GM18909 (cell line): ENCODE measurements at regions not wholly inside any gene's neighbourhood (a gene's known extent, or its start where the extent isn't known, plus 50 kb on each side); places are given as distances from the start of the nearest gene placed in this dataset.
"Not testable (repeated sequence)": the region's sequence is repeated elsewhere in the genome, so short reads cannot be mapped to it uniquely, and the experiment has no call there.

ENCODE experiments used
- ATAC-seq: cut with Tn5 transposase; IDR thresholded peaks from one replicate; pipeline ENCODE4 v1.9.1; 2021; ENCODE audit warnings: mild to moderate bottlenecking; ENCODE audit not compliant: unreplicated experiment, poor library complexity

DNA sequence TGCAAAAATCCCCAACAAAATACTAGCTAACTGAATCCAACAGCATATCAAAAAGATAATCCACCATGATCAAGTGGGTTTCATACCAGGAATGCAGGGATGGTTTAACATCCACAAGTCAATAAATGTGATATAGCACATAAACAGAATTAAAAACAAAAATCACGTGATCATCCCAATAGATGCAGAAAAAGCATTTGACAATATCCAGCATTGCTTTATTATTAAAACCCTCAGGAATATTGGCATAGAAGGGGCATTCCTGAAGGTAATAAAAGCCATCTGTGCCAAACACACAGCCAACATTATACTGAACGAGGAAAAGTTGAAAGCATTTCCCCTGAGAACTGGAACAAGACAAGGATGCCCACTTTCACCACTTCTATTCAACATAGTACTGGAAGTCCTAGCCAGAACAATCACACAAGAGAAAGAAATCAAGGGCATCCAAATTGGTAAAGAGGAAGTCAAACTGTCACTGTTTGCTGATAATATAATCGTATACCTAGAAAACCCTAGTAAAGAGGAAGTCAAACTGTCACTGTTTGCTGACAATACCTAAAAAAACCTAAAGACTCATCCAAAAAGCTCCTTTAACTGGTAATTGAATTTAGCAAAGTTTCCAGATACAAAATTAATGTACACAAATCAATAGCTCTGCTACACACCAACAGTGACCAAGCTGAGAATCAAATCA is 109.8 kb downstream of the RNASET2 start:
- ATAC-seq, result not testable (repeated sequence)

DNA sequence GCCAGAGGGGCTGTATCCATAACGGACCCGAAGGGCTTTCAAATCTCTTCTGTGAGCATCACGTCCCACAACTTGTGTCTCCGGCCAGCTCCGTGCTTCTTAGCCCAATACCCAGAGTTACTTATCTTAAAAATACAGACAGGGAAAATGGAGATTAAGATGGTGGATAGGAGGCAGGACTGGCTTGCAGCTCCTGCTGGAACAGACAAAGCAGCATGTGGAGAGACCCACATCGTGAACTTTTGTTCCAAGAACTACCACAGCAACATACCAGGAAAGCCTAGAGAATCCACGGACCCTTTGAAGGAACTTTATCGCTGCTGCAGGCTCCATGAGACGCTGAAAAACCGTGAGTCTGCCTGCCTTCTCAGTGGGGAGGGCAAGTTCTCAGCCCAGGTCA is 113.7 kb downstream of the RNASET2 start:
- no peak for ATAC-seq

DNA sequence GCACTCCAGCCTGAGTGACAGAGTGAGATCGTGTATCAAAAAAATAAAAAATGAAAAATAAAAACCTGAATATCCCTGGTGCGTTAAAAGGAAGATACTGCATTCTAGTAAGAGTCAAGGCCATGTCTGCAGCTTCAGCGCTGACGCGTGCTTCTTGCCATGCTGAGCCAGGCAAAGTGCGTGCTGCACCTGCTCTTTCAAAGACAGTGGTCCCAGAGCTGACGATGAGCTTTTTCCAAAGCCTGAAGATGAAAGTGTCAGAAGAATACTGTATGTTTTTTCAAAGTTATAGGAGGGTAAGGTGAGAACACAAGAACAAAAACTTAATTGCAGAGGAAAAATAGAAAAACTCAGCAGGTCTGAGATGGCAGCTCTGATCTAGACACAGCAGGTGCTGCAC is 115.1 kb downstream of the RNASET2 start:
- ATAC-seq, result no peak

DNA sequence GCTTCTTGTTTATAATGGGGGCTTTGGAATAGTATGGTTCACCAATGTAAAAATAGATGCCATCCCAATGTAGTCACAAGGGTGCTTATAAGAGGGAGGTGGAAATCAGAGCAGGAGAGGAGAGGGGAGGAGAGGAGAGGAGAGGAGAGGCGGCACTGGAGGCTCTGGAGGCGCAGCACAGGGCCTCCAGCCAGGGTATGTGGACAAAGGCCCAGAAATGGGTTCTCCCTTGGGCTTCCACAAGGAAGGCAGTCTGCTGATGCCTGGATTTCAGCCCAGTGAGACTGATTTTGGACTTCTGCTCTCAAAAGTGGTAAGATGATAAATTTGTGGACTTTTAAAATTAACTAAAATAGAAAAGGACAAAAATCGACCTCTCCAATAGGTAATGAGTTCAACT is 116.8 kb downstream of the RNASET2 start:
- ATAC-seq, result no peak

DNA sequence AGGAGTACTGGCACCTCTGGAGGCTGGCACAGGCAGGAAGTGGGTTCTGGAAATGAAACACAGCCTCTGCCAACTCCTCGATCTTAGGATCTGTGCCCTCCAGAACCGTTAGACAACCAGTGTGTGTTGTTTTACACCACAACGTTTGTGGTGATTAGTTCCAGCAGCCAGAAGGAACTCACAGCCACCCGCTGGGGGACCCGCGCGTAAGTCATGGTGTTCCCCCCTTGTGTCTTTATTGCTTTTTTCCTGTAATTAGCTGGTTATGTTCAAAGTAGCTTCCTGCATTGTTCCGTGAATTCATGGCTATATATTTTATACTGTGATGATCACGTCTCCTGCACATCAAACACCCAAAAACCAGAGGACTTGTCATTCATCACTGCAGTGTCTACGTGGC is 117.4 kb downstream of the RNASET2 start:
- no peak for ATAC-seq

DNA sequence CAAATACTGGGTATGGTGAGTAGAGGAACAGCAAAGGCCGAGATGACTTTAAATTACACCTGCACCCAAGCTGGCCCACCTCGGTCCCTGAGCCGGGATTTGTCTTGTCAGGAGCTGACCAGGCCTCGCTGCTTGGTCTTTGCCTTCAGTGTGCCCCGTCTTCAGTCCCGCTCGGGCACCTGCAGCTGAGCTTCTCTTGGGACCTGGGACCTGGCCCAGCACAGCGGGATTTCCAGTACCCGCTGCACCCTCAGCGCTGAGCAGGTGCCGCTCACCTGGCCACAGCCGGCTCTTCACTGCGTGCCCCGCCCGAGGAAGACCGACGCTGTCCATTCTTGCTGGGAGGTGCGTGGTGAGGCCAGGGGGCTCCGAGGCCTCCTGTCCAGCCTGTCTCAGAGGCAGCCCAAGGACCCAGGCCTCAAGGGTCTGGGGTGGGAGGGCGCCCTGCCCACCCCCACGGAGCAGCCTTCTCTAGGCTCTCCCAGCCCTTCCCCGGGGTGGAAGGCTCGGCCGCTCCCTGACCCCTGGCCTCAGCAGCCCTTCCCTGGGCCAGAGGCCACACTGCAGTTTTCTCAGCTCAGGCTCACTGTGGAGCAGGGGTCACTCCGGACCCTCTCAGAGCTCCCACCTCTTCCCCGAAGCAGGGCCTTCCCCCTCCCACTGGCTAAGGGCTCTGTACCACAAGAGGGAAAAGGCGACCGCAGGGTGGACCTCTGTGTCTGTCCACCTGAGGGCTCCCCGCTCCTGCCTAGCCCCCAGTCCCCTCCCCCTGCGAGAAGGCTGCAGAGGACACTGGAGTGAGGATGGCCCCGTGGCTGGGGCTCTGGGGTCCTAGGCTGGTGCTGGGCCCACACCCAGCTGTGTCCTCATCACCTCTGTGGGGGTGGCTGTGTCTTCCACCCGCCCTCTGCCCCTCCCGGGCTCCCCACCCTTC is 119.3 kb downstream of the RNASET2 start:
- no peak for ATAC-seq

DNA sequence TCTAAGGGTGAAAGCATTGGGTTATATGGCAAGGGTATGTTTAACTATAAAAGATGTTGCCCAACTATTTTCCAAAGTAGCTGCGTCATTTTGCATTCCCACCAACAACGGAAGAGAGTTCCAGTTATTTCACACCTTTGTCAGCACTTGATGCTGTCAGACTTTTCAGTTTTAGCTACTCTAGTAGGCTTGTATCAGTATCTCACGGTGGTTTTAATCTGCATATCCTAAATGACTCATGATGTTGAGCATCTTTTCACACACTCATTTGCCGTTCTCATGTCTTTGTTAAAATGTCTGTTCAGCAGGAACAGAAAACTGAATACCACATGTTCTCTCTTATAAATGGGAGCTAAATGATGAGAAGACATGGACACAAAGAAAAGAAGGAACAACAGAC is 122.3 kb downstream of the RNASET2 start:
- ATAC-seq, result no peak

DNA sequence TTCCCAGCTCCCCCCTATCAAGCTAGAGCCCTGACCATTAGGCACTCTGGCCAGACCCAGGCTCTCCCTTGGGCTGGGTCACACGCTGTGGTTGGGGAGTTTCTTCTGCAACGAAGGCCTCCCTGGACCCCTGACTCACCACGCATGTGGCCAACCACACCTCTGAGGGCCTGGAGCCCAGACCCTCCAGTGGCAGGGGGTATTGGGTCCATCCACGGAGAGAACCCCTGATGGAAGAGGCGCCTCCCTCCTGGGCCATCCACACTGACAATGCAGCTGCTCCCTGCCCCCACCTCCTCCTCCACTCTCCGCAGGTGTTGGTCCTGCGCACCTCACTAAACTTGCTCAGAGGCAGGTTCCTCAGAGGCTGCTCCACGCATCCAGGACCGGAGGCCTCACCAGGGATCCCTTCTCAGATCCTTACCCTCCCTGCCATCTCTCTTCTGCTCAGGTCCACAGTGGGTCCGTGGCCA is 125.4 kb downstream of the RNASET2 start:
- ATAC-seq, result peak; percentile 31

DNA sequence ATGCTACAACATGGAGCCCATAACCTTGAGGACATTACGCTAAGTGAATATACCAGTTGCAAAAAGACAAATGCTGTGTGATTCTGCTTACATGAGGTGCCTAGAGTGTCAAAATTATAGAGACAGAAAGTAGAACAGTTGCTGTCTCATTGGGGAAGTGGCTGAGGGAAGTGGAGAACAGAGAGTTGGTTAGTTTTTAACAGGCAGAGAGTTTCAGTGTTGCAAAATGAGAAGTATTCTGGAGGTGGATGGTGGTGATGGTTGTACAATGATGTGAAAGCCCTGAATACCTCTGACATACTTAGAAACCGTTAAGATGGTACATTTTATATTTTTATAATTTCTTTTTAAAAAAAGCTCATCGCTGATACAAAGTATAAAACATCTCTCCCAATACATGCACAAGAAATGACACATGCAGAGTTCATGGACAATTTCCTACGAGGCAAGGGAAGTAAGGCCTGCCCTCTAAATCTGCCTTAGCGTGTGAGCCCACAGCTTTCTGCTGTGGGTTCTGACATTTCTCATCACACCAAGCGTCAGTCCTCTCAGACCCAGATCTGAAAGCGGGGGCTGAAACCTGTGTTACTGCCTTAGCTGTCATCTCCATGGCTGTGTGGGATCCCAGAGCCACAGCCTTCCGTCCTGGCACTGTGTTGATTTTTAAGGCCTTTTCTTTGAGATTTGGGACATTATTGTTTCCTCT is 126.0 kb downstream of the RNASET2 start:
- peak; percentile 94 for ATAC-seq

DNA sequence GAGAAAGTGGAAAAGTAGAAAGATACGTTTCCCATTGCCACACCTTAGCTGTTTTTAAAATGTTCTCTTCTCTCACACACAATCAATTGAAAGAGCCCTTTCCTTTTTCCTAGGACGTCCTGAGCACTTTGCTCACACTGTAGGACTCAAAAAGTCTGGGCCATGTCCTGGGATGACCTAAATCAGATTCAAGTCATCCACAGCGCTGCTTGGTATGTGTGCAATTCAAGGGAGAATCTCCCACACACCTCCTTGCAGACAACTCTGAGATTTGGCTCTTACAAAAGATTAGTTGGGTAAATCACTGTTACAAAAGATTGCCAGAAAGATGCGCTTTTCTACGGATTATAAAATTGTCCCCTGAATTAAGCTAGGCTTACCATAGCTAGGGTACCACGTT is 130.1 kb downstream of the RNASET2 start:
- ATAC-seq, result no peak

DNA sequence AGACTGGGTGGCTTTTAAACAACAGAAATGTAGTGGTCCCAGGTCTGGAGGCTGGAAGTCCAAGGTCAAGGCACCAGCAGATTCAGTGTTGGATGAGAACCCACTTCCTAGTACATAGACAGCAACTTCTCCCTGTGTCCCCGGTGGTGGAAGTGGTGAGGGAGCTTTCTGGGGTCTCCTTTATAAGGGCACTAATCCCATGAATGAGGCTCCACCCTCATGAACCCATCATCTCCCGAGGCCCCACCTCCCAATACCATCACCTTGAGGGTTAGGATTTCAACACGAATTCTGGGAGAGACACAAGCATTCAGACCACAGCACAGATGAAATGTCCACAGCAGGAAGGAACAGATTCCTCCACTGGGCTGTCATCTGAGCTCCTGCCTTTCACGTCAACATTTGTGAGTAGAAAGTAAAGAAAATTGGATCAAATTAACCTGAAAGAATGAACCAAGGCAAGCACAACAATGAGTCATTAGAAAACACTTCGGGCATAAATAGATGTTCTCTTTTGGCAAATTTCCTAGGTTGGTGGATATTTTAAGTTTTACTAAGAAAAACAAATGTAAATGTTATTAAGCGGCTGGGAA is 130.7 kb downstream of the RNASET2 start:
- no peak for ATAC-seq

DNA sequence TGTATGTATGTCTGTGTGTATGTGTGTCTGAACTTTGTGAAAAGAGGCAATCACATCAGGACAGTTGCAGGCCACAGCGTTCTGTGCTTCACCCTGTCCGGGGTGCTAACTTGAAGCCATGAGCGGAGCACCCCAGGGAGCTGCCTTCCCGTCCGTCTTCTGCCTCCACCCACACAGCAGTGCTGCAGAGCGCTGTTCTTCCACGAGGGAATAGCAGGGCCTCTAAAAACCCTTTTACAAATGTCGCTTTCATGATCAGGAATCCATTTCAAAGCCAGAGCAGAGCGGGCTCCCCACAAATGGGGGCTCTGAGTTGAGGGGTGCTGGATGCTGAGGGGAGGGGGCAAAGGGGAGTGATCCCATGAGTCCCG is 131.5 kb downstream of the RNASET2 start:
- ATAC-seq, result no peak

DNA sequence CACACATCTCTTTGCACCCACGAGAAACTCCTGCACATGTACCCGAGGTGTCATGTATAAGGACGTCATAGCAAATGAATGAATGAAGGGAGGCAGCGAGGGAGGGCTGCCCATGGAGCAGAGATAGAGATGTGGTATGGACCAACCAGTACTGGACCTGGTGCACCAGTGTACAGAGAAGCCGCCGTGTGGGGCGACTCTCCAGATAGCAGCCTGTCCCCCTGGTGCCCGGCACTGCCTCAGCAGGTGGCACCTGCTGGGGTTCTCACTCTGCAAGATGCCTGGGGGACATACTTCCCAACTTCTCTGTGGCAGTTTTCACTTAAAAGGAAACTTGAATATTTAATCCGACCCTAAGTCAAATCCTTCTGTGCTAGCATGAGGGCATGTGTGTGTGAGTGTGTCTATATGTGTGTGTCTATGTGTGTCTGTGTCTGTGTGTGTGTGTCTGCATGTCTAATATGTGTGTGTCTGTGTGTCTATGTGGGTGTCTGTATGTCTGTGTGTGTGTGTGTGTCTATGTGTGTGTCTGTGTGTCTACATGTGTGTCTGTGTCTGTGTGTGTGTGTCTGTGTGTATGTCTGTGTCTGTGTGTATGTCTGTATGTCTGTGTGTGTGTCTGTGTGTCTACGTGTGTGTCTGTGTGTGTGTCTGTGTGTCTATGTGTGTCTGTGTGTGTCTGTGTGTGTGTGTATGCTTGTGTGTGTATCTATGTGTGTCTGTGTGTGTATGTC is 132.0 kb downstream of the RNASET2 start:
- ATAC-seq, result no peak

DNA sequence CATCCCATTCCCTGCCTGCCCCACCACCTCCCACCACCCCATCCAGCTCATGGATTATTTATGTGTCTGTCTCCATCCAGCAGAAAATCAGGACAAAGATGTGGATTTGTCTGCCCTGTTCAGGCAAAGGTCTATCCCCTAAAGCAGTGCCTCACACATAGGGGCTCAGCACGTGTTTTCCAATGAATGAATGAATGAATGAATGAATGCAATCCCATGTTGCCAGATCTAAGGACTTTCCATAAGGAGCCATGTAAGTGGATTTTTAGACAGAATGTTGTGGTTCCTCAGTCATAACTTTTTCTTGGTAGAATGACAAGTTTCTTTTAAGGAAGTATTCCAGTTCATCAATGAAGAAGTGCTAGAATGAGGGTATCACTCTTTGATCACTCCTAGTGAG is 133.7 kb downstream of the RNASET2 start:
- no peak for ATAC-seq

DNA sequence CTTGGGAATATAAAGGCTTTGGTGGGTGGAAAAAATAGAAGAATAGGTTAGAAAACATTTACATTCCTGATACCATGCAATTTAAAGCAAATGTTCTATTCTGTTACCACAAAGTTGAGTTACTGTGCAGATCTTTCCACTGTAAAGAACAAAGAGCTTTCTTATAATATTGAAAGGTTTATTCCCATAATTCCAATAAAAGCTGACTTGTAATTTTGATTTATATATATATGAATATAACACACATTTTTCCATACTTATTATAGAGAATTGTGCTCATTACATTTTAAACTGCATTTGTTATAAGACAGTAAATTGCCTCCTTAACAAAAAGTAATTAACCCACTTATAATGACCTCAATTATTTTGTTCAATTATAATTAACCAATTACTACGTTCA is 135.9 kb downstream of the RNASET2 start:
- ATAC-seq, result no peak

DNA sequence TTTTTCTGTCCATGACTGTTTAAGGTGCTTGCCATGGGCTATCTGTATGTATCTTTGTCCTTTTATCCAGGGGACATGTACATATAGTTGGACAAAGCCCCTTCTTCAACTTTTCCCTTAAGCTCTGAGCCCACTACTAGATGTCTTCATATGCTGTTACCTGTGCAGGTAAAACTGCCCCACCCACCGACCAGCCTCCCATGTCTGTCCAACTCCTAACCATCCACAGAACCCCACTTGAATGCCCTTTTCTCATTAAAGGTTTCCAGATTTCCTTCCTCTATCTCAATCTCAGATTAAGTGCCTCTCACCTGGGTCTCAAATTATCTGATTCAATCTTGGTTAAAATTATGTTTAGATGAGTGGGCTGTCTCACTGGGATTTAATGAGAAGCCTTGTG is 136.3 kb downstream of the RNASET2 start:
- no peak for ATAC-seq

DNA sequence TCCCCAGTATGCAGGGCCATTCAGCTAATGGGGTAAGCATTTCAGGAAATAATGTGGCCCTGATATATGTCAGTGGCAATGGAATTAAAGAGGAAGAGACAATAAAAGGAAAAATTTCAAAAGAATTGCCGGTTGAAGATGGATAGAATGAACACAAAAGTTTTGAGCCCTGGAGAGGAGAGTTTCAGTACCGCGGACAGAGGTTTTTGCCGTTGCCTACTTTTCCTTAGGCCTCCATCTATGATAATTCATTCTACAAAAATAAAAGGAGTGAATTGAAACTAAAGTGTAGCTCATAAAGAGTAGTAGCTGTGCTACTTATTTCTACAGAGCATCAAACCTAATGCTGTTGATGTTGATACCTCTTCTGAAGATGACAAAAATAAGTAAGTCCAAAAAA is 140.7 kb downstream of the RNASET2 start:
- ATAC-seq, result no peak

DNA sequence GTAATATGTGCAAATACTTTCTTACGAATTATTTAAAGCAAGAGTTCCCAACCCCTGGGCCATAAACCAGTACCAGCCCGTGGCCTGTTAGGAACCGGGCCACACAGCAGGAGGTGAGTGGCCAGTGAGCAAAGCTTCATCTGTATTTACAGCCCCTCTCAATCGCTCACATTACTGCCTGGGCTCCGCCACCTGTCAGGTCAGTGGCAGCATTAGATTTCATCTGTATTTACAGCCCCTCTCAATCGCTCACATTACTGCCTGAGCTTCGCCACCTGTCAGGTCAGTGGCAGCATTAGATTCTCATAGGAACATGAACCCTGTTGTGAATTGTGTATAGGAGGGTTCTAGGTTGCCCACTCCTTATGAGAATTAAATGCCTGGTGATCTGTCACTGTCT is 142.0 kb downstream of the RNASET2 start:
- no peak for ATAC-seq

DNA sequence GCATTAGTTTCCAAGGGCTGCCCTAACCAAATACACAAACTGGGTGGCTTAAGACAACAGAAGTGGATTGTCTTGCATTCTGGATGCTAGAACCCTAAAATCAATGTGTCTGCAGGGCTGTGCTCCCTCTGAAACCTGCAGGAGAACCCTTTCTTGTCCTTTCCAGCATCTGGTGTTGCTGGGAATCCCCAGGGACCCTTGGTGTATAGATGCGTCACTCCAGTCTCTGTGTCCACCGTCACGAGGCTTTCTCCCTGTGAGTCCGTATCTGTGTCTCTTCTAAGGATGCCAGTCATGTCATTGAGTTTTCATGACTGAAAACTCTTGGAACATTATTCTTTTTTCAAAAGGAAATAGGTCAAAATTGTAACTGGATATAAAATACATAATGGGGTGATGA is 142.9 kb downstream of the RNASET2 start:
- ATAC-seq, result no peak

DNA sequence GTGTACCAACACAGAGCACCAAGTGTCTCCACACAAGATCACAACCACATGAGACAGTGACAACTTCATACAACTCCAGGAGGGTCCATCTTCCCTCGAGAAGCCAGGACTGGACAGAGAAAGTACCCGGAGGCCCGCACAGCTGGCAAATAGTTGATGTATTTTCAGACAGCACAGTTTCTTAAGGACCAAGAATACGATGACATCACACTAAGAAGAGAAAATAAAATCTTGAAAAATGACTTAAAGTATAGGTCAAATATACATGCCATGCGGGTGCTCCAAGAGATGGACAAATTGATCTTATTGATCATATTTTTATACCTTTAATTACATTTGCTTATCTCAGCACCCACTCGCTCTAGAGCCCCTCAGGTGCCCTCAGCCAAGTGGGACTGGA is 145.5 kb downstream of the RNASET2 start:
- no peak for ATAC-seq
